ENCODE measurements at regions not wholly inside any gene's neighbourhood (a gene's known extent, or its start where the extent isn't known, plus 50 kb on each side); places are given as distances from the start of the nearest gene placed in this dataset.

GRCh38 chr10:124153023-124153826 is 59.8 kb upstream of the CHST15 start:
- no peak for FAIRE-seq
- intact Hi-C loops (cut with DNase I) = no loop called here
- Histone ChIP-seq H3K27me3 (ENCODE audit: control insufficient read depth, insufficient read depth, low read length) (no peaks in the 10 kb centered on the region), H3K9ac (ENCODE audit: low read length in 3 of 3) (no peak overlapping the region), H3K27ac (ENCODE audit: low read depth in 2 of 2, low read length in 2 of 2) (peak overlapping the region in 1 of 2 donors; percentile 50), H3K9me3 (ENCODE audit: control insufficient read depth in 2 of 3, insufficient read depth in 1 of 3, low read length in 3 of 3) (peaks cover 0 to 1% (median 0%) of the 10 kb centered on the region in 3 donors), H3K4me1 (ENCODE audit: control insufficient read depth in 2 of 3, insufficient read depth in 2 of 3, low read depth in 1 of 3, low read length in 3 of 3) (peaks cover 10 to 32% (median 11%) of the 10 kb centered on the region in 3 donors), H3K4me3 (ENCODE audit: low read length in 3 of 3) (peak overlapping the region in 1 of 3 donors; percentile 12), H3K36me3 (ENCODE audit: control insufficient read depth in 2 of 3, insufficient read depth in 3 of 3, low read length in 3 of 3) (no peaks in the 10 kb centered on the region)
- no peak for TF ChIP-seq CTCF (IDR thresholded peaks at IDR 0.05; ENCODE audit: borderline replicate concordance, extremely low read depth, insufficient read depth)
- peak; percentile 41 to 86 (median 60) for DNase-seq

GRCh38 chr10:124152139-124153022 is 59.0 kb upstream of the CHST15 start:
- Histone ChIP-seq H3K27ac (ENCODE audit: low read depth in 2 of 2, low read length in 2 of 2) (peak overlapping the region in 1 of 2 donors; percentile 50), H3K9me3 (ENCODE audit: control insufficient read depth in 2 of 3, insufficient read depth in 1 of 3, low read length in 3 of 3) (peaks cover 0 to 1% (median 0%) of the 10 kb centered on the region in 3 donors), H3K27me3 (ENCODE audit: control insufficient read depth, insufficient read depth, low read length) (no peaks in the 10 kb centered on the region), H3K4me3 (ENCODE audit: low read length in 3 of 3) (no peak overlapping the region), H3K4me1 (ENCODE audit: control insufficient read depth in 2 of 3, insufficient read depth in 2 of 3, low read depth in 1 of 3, low read length in 3 of 3) (peaks cover 10 to 32% (median 11%) of the 10 kb centered on the region in 3 donors), H3K36me3 (ENCODE audit: control insufficient read depth in 2 of 3, insufficient read depth in 3 of 3, low read length in 3 of 3) (no peaks in the 10 kb centered on the region), H3K9ac (ENCODE audit: low read length in 3 of 3) (no peak overlapping the region)
- no peak for TF ChIP-seq CTCF (IDR thresholded peaks at IDR 0.05; ENCODE audit: borderline replicate concordance, extremely low read depth, insufficient read depth)
- intact Hi-C loops (cut with DNase I) = no loop called here
- peak in 1 of 5 donors; percentile 82 for DNase-seq
- FAIRE-seq = no peak

- intact Hi-C loops (cut with DNase I) = no loop called here
- DNase-seq (no peak), FAIRE-seq (no peak)
- no peak overlapping the region for H3K27ac ChIP-seq (ENCODE audit: low read depth in 2 of 2, low read length in 2 of 2)
- H3K4me3 ChIP-seq (ENCODE audit: low read length in 3 of 3) = no peak overlapping the region
- no peak overlapping the region for H3K9ac ChIP-seq (ENCODE audit: low read length in 3 of 3)
- H3K4me1 ChIP-seq (ENCODE audit: control insufficient read depth in 2 of 3, insufficient read depth in 2 of 3, low read depth in 1 of 3, low read length in 3 of 3) = peaks cover 9 to 26% (median 10%) of the 10 kb centered on the region in 3 donors
- H3K36me3 ChIP-seq (ENCODE audit: control insufficient read depth in 2 of 3, insufficient read depth in 3 of 3, low read length in 3 of 3) = no peaks in the 10 kb centered on the region
- H3K27me3 ChIP-seq (ENCODE audit: control insufficient read depth, insufficient read depth, low read length) = no peaks in the 10 kb centered on the region
- peaks cover 0 to 1% (median 0%) of the 10 kb centered on the region in 3 donors for H3K9me3 ChIP-seq (ENCODE audit: control insufficient read depth in 2 of 3, insufficient read depth in 1 of 3, low read length in 3 of 3)
- no peak for TF ChIP-seq CTCF (IDR thresholded peaks at IDR 0.05; ENCODE audit: borderline replicate concordance, extremely low read depth, insufficient read depth)
Observed at GRCh38 chr10:124151466-124152095, 58.2 kb upstream of the CHST15 start.

Measured in kidney (tissue), 13 donors.